ENCODE measurements at regions not wholly inside any gene's neighbourhood (a gene's known extent, or its start where the extent isn't known, plus 50 kb on each side); places are given as distances from the start of the nearest gene placed in this dataset.

GRCh38 chr10:52966904-52967303 is 194.3 kb upstream of the MBL2 start:
- TF ChIP-seq CTCF (conservative IDR thresholded peaks at IDR 0.05): no peak
- TF ChIP-seq EZH2 (IDR thresholded peaks at IDR 0.05; ENCODE audit: low read depth): no peak
